ENCODE measurements at regions not wholly inside any gene's neighbourhood (a gene's known extent, or its start where the extent isn't known, plus 50 kb on each side); places are given as distances from the start of the nearest gene placed in this dataset.

DNA sequence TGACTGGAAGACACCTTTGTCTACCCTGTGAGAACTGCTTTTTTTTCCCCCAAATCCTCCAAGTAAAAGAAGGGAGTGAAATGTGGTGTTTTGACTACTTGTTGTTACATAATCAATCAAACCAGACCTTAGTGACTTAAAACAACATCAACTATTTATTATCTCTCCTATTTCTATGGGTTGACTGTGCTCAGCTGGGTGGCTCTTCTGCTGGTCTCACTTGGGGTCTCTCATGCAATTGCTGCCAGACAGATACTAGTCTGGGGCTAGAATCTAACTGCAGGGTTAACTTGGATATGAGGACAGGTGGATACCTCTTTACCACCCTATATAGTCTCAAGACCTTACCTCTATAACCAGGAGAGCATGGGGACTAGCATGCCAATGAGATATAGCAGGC lies 141.3 kb downstream of the SALL1 start:
- TF ChIP-seq, protein P1, sequence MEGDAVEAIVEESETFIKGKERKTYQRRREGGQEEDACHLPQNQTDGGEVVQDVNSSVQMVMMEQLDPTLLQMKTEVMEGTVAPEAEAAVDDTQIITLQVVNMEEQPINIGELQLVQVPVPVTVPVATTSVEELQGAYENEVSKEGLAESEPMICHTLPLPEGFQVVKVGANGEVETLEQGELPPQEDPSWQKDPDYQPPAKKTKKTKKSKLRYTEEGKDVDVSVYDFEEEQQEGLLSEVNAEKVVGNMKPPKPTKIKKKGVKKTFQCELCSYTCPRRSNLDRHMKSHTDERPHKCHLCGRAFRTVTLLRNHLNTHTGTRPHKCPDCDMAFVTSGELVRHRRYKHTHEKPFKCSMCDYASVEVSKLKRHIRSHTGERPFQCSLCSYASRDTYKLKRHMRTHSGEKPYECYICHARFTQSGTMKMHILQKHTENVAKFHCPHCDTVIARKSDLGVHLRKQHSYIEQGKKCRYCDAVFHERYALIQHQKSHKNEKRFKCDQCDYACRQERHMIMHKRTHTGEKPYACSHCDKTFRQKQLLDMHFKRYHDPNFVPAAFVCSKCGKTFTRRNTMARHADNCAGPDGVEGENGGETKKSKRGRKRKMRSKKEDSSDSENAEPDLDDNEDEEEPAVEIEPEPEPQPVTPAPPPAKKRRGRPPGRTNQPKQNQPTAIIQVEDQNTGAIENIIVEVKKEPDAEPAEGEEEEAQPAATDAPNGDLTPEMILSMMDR (IDR thresholded peaks at IDR 0.05; ENCODE audit: poor library complexity), result no peak
- no peak for TF ChIP-seq EZH2 (IDR thresholded peaks at IDR 0.05; ENCODE audit: borderline replicate concordance)
